ENCODE measurements at regions not wholly inside any gene's neighbourhood (a gene's known extent, or its start where the extent isn't known, plus 50 kb on each side); places are given as distances from the start of the nearest gene placed in this dataset.
"Not testable (repeated sequence)": the region's sequence is repeated elsewhere in the genome, so short reads cannot be mapped to it uniquely, and the experiment has no call there.

GRCh38 chr13:81888855-81889254 is 1547.9 kb upstream of the SPRY2 start:
- DNase-seq, result no peak

DNA sequence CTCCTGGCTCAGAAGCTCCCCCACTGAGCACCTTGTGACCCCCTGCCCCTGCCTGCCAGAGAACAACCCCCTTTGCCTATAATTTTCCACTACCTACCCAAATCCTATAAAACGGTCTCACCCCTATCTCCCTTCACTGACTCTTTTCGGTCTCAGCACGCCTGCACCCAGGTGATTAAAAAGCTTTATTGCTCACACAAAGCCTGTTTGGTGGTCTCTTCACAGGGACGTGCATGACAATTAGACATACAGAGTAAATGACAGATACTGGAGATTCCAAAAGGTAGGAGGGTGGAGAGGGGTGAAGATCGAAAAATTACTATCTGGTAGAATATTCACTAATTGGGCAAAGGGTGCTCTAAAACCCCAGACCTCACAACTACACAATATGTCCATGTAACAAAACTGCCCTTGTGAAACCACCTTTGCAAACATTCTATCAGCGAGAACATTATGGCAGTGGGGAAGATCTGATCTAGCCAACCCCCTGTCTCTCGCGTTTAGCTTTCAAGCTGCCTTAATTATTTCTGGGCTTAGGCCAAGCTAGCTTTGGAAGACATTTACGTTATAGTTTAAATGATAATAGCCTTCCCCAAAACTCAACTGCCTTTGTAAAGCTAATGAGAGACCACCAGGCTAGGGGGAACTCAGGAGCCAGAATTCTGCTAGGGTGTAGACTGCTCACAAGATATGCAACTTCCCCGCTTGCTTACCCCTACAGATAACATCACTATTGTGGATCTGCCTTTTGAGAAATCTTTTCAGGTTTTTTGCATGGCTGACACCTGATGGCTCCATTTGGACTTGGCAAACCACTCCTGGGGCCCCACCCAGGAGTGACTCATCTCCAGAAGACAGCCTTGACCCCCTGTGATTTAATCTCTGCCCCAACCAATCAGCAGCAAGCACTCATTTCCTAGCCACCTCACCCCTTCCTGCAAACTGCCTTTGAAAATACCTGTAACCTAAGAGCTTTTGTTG is 1534.0 kb upstream of the SPRY2 start:
- no peak for DNase-seq

GRCh38 chr13:81874253-81874652 is 1533.3 kb upstream of the SPRY2 start:
- no peak for DNase-seq

- no peak for DNase-seq
Observed at GRCh38 chr13:81872581-81872980, 1531.7 kb upstream of the SPRY2 start.

DNA sequence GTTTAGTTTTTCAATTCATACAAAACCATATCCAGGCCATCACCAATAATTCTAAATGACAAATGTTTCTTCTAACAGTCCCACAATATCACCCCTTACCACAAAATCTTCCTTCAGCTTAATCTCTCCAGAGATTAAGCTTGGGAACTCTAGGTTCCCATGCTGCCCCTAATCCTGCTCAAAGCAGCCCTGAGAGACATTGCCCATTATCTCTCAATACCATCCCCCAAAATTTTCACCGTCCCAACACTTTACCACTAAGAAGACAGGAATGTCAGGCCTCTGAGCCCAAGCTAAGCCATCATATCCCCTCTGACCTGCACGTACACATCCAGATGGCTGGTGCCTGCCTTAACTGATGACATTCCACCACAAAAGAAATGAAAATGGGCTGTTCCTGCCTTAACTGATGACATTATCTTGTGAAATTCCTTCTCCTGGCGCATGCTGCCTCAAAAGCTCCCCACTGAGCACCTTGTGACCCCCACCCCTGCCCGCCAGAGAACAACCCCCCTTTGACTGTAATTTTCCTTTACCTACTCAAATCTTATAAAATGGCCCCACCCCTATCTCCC is 1530.9 kb upstream of the SPRY2 start:
- not testable (repeated sequence) for DNase-seq

- no peak for DNase-seq
Observed at GRCh38 chr13:81848291-81848690, 1507.4 kb upstream of the SPRY2 start.

- no peak for DNase-seq
Observed at GRCh38 chr13:81846771-81847170, 1505.8 kb upstream of the SPRY2 start.

DNA sequence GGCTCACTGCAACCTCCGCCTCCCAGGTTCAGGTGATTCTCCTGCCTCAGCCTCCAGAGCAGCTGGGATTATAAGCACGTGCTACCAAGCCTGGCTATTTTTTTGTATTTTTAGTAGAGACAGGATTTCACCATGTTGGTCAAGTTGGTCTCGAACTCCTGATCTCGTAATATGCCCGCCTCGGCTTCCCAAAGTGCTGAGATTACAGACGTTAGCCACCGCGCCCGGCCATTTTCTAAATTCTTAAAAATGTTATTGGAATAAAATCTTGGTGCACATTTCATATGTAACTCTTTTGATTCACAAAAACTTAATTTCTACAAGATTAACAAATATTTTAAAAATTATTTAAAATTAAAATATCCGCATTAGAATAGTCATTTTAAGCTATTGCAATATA is 1480.3 kb upstream of the SPRY2 start:
- DNase-seq, result no peak

- no peak for DNase-seq
Observed at GRCh38 chr13:81800433-81800832, 1459.5 kb upstream of the SPRY2 start.

- no peak for DNase-seq
Observed at GRCh38 chr13:81795710-81796109, 1454.8 kb upstream of the SPRY2 start.

DNA sequence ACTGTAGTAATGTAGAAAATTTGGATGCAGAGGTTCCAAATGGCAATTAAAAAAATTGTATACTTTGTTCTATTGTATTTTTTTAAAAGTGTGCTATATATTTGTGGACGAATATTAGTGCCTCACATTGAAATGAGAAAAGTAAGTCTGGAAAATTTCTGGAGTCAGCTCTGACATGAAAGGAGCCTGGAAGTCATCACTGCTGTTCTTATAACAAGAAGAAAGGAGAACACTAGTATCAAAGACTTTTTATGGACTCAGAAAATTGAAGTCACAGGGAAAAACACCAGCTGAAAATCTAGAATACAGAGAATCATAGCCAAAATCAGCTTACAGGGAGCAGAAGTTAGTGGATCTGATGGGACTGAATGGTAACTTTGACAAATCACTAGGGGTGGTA is 1450.7 kb upstream of the SPRY2 start:
- DNase-seq, result no peak

- no peak for DNase-seq
Observed at GRCh38 chr13:81781471-81781870, 1440.5 kb upstream of the SPRY2 start.

- DNase-seq, result no peak
Observed at GRCh38 chr13:81779876-81780275, 1439.0 kb upstream of the SPRY2 start.

GRCh38 chr13:81778350-81778749 is 1437.4 kb upstream of the SPRY2 start:
- no peak for DNase-seq

GRCh38 chr13:81773263-81773662 is 1432.3 kb upstream of the SPRY2 start:
- DNase-seq, result no peak

- no peak for DNase-seq
Observed at GRCh38 chr13:81771951-81772350, 1431.0 kb upstream of the SPRY2 start.

- DNase-seq, result no peak
Observed at GRCh38 chr13:81770868-81771505, 1430.1 kb upstream of the SPRY2 start.

- no peak for DNase-seq
Observed at GRCh38 chr13:81762449-81762848, 1421.5 kb upstream of the SPRY2 start.

- DNase-seq, result no peak
Observed at GRCh38 chr13:81760316-81760715, 1419.4 kb upstream of the SPRY2 start.

DNA sequence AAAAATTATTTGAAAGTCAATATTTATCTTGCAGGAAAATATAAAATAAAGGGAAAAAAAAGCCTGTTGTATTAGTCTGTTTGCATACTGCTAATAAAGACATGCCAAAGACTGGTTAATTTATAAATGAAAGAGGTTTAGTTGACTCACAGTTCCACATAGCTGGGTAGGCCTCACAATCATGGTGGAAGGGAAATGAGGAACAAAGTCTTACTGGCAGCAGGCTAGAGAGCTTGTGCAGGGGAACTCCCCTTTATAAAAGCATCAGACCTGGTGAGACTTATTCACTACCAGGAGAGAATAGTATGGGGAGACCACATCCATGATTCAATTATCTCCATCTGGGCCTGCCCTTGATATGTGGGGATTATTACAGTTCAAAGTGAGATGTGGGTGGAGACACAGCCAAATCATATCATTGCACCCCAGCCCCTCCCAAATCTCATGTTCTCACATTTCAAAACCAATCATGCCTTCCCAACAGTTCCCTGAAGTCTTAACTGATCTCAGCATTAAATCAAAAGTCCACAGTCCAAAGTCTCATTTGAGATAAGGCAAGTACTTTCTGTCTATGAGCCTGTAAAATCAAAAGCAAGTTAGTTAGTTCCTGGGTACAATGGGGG is 1416.5 kb upstream of the SPRY2 start:
- DNase-seq, result no peak

DNA sequence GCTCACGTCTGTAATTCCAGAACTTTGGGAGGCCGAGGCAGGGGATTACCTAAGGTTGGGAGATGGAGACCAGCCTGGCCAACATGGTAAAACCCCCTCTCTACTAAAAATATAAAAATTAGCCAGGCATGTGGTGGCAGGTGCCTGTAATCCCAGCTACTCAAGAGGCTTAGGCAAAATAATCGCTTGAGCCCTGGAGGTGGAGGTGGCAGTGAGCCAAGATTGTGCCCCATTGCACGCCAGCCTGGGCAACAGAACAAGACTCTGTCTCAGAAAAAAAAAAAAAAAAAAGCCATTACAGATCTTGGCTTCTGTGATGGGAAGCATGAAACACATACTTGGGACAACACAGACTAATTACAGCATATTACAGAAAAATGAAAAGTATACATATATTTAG is 1404.5 kb upstream of the SPRY2 start:
- no peak for DNase-seq

DNA sequence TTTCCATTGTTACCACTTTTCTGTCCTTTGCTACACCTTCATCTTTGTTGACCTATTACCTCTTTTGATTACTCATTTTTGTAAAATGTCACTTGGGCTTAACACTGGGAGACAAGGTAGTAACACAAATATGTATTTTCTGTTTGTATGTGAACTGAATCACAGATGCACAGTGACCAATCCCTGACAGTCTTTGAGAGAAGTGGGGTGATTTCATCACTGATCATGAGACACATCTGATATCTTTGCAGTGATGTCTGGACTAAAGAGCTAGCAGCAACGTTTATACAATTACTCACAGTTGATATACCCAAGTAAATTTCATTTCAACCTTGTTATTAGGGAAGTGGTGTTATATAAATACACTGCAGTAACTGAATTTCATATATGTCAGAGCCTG is 1397.4 kb upstream of the SPRY2 start:
- no peak for DNase-seq

DNA sequence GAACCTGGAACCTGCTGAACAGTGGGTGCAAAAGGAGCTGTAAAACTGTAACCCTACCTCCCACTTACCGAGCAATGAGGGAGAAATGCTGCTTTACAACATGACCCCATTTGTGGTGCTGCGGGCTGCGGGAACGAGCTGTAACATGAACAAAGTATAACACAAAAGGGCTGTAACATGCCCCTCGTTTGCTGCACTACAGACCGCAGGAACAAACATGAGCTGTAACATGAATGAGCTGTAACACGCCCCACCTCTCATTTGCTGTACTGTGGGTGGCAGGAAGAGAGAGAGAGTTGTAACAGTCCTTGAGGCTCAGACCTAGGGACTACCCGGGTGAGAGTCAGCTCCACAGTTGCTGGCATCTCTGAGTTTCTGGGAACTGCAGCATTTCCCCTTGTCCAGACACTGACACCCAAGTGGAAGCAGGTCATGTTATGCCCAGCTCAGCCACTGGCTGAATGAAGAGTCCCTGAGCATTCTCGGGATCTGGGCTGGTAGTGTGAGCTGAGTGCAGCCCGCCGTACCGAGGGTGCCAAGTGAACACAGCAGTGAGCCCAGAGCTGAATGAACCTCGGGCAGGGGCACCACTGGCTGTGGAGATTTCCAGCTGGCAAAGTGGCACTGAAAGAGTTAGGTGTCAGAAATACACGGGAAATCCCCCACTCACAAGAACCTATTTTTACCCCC is 1385.3 kb upstream of the SPRY2 start:
- no peak for DNase-seq
